ENCODE measurements at regions not wholly inside any gene's neighbourhood (a gene's known extent, or its start where the extent isn't known, plus 50 kb on each side); places are given as distances from the start of the nearest gene placed in this dataset.

GRCh38 chr5:93322974-93323860, 257.8 kb downstream of the NR2F1-AS1 start:
- Histone ChIP-seq H3K36me3 (replicated peaks; ENCODE audit: low read depth, low read length) (no peaks in the 10 kb centered on the region), H3K4me1 (ENCODE audit: low read length) (no peaks in the 10 kb centered on the region)
- TF ChIP-seq CTCF (IDR thresholded peaks at IDR 0.05; ENCODE audit: low read depth, low read length): no peak
- TF ChIP-seq EZH2phosphoT487 (IDR thresholded peaks at IDR 0.05; ENCODE audit: low read depth): no peak

GRCh38 chr5:93320920-93321445, 260.0 kb downstream of the NR2F1-AS1 start:
- Histone ChIP-seq H3K4me2 (ENCODE audit: low read length) (no peak overlapping the region), H3K9ac (ENCODE audit: low read length) (no peak overlapping the region), H3K4me1 (ENCODE audit: low read length) (no peaks in the 10 kb centered on the region), H3K27ac (ENCODE audit: low read length) (no peak overlapping the region), H2AFZ (ENCODE audit: low read depth, low read length) (no peak overlapping the region), H3K9me3 (ENCODE audit: insufficient read depth, low read length) (no peaks in the 10 kb centered on the region), H4K20me1 (ENCODE audit: insufficient read depth, low read length) (no peaks in the 10 kb centered on the region), H3K27me3 (ENCODE audit: low read depth, low read length) (no peaks in the 10 kb centered on the region), H3K79me2 (ENCODE audit: low read length) (no peaks in the 10 kb centered on the region), H3K4me3 (ENCODE audit: low read length) (no peak overlapping the region), H3K36me3 (replicated peaks; ENCODE audit: low read depth, low read length) (no peaks in the 10 kb centered on the region)
- TF ChIP-seq EZH2phosphoT487 (IDR thresholded peaks at IDR 0.05; ENCODE audit: low read depth) (no peak), CTCF (IDR thresholded peaks at IDR 0.05; ENCODE audit: low read depth, low read length) (no peak)

More at GRCh38 chr5:93322974-93323860, 257.8 kb downstream of the NR2F1-AS1 start:
- Histone ChIP-seq H2AFZ (ENCODE audit: low read depth, low read length) (no peak overlapping the region), H3K27ac (ENCODE audit: low read length) (no peak overlapping the region), H3K4me2 (ENCODE audit: low read length) (no peak overlapping the region), H3K9ac (ENCODE audit: low read length) (no peak overlapping the region), H4K20me1 (ENCODE audit: insufficient read depth, low read length) (no peaks in the 10 kb centered on the region), H3K27me3 (ENCODE audit: low read depth, low read length) (no peaks in the 10 kb centered on the region), H3K4me3 (ENCODE audit: low read length) (no peak overlapping the region), H3K9me3 (ENCODE audit: insufficient read depth, low read length) (no peaks in the 10 kb centered on the region), H3K79me2 (ENCODE audit: low read length) (no peaks in the 10 kb centered on the region)

GRCh38 chr5:93313672-93314071, 267.3 kb downstream of the NR2F1-AS1 start:
- Histone ChIP-seq H3K4me2 (ENCODE audit: low read length) (no peak overlapping the region), H3K79me2 (ENCODE audit: low read length) (no peaks in the 10 kb centered on the region), H3K9ac (ENCODE audit: low read length) (no peak overlapping the region), H3K4me3 (ENCODE audit: low read length) (no peak overlapping the region), H4K20me1 (ENCODE audit: insufficient read depth, low read length) (no peaks in the 10 kb centered on the region), H3K27ac (ENCODE audit: low read length) (no peak overlapping the region), H3K4me1 (ENCODE audit: low read length) (no peaks in the 10 kb centered on the region), H2AFZ (ENCODE audit: low read depth, low read length) (no peak overlapping the region), H3K36me3 (replicated peaks; ENCODE audit: low read depth, low read length) (no peaks in the 10 kb centered on the region), H3K9me3 (ENCODE audit: insufficient read depth, low read length) (no peaks in the 10 kb centered on the region), H3K27me3 (ENCODE audit: low read depth, low read length) (no peaks in the 10 kb centered on the region)
- no peak for TF ChIP-seq EZH2phosphoT487 (IDR thresholded peaks at IDR 0.05; ENCODE audit: low read depth)
- TF ChIP-seq CTCF (IDR thresholded peaks at IDR 0.05; ENCODE audit: low read depth, low read length): no peak

GRCh38 chr5:93311881-93312280, 269.1 kb downstream of the NR2F1-AS1 start:
- no peak overlapping the region for H2AFZ ChIP-seq (ENCODE audit: low read depth, low read length)

More at GRCh38 chr5:93311881-93312280, 269.1 kb downstream of the NR2F1-AS1 start:
- Histone ChIP-seq H3K4me2 (ENCODE audit: low read length) (no peak overlapping the region), H4K20me1 (ENCODE audit: insufficient read depth, low read length) (no peaks in the 10 kb centered on the region), H3K36me3 (replicated peaks; ENCODE audit: low read depth, low read length) (no peaks in the 10 kb centered on the region), H3K9me3 (ENCODE audit: insufficient read depth, low read length) (no peaks in the 10 kb centered on the region), H3K9ac (ENCODE audit: low read length) (no peak overlapping the region), H3K79me2 (ENCODE audit: low read length) (no peaks in the 10 kb centered on the region), H3K27ac (ENCODE audit: low read length) (no peak overlapping the region), H3K4me1 (ENCODE audit: low read length) (no peaks in the 10 kb centered on the region), H3K27me3 (ENCODE audit: low read depth, low read length) (no peaks in the 10 kb centered on the region), H3K4me3 (ENCODE audit: low read length) (no peak overlapping the region)
- TF ChIP-seq CTCF (IDR thresholded peaks at IDR 0.05; ENCODE audit: low read depth, low read length) (no peak), EZH2phosphoT487 (IDR thresholded peaks at IDR 0.05; ENCODE audit: low read depth) (no peak)

All from OCI-LY3 (cell line).